K562 (cell line): ENCODE measurements at regions not wholly inside any gene's neighbourhood (a gene's known extent, or its start where the extent isn't known, plus 50 kb on each side); places are given as distances from the start of the nearest gene placed in this dataset.

Experiments
- ATAC-seq: fragments of 200-7000 bp; cut with Tn5 transposase; 3 replicates; pipeline ENCODE4 v1.9.1; 2020; ENCODE audit warnings: moderate library complexity
- BruUV-seq: library from RNA; stranded (reverse); fragments of 400-500 nt; replicated peaks from 2 replicates; lab custom pipeline; 2021; lab: Mats Ljungman, UMichigan
- CTCF ChIA-PET: fragments of 300-600 bp; formaldehyde crosslinking; extraction: SDS; loops from one replicate; lab custom pipeline; 2021; ENCODE audit warnings: low intra/inter-chr PET ratio; lab: Yijun Ruan, JAX
- POLR2A ChIA-PET: fragments of 300-600, 350-650 bp; sonication (Branson Sonifier 250); formaldehyde crosslinking; extraction: SDS; loops from one replicate; lab custom pipeline; 2021; ENCODE audit warnings: antibody characterized with exemption, inconsistent platforms; lab: Yijun Ruan, JAX
- DNase-seq, 4 experiments: peaks; one replicate each; pipeline versions ENCODE4 v3.0.0 to v3.0.0-alpha.2; 2011 to 2018; ENCODE audit warnings: low spot score in 3 of 4, mixed read lengths in 3 of 4; ENCODE audit errors: extremely low read depth in 1 of 4
- FAIRE-seq: peaks from 2 replicates; lab custom pipeline; 2011; peaks lifted over from hg19 to GRCh38; lab: Jason Lieb, UNC
- H2AFZ ChIP-seq: 2 replicates; pipeline ENCODE4 v1.6.0; 2011; ENCODE audit warnings: low read depth, low read length, control low read depth, inconsistent platforms
- H3K27ac ChIP-seq: fragments of 200-600 bp; 3 replicates; pipeline ENCODE4 v1.8.0; 2011; ENCODE audit warnings: low read depth, mild to moderate bottlenecking, control low read depth, inconsistent platforms, low read length, moderate library complexity, mixed read lengths; ENCODE audit errors: extremely low read depth
- H3K27me3 ChIP-seq, 2 experiments: fragments of 300-600 bp in 1 of 2; 2 replicates in 1 of 2; 3 replicates in 1 of 2; pipeline versions ENCODE4 v1.6.0 to v1.8.0; 2011; ENCODE audit warnings: inconsistent platforms in 2 of 2, low read length in 2 of 2, mild to moderate bottlenecking in 1 of 2, mixed read lengths in 1 of 2, moderate library complexity in 1 of 2; ENCODE audit not compliant: control insufficient read depth in 2 of 2, insufficient read depth in 2 of 2
- H3K36me3 ChIP-seq: fragments of 300-600 bp; 3 replicates; pipeline ENCODE4 v1.8.0; 2011; ENCODE audit warnings: mild to moderate bottlenecking, low read length, inconsistent platforms; ENCODE audit not compliant: control insufficient read depth, insufficient read depth
- H3K4me1 ChIP-seq, 2 experiments: fragments of 200-600 bp in 1 of 2; replicated peaks in 1 of 2; 2 replicates in 1 of 2; 3 replicates in 1 of 2; pipeline versions ENCODE4 v1.5.1 to v1.8.0; 2011; ENCODE audit warnings: inconsistent platforms in 2 of 2, low read length in 2 of 2, mild to moderate bottlenecking in 1 of 2, mixed read lengths in 1 of 2, moderate library complexity in 1 of 2; ENCODE audit not compliant: control insufficient read depth in 2 of 2, insufficient read depth in 2 of 2
- H3K4me2 ChIP-seq: 2 replicates; pipeline ENCODE4 v1.6.1; 2011; ENCODE audit warnings: low read length, control low read depth, inconsistent platforms, mixed read lengths; ENCODE audit not compliant: insufficient read depth
- H3K4me3 ChIP-seq: fragments of 200-600 bp; sonication (generic), shearing (Covaris generic); 2 replicates; pipeline ENCODE4 v1.5.1; 2016; ENCODE audit warnings: control low read depth, inconsistent platforms
- H3K79me2 ChIP-seq: fragments of 200-600 bp; 3 replicates; pipeline ENCODE4 v1.8.0; 2011; ENCODE audit warnings: low read length, inconsistent platforms; ENCODE audit not compliant: control insufficient read depth, insufficient read depth
- H3K9ac ChIP-seq, 2 experiments: 2 replicates each; pipeline versions ENCODE4 v1.6.0 to v1.6.1; 2011; ENCODE audit warnings: low read depth in 2 of 2, low read length in 2 of 2, control low read depth in 1 of 2, inconsistent platforms in 1 of 2, mild to moderate bottlenecking in 1 of 2, mixed read lengths in 1 of 2; ENCODE audit not compliant: insufficient read depth in 1 of 2
- H3K9me1 ChIP-seq: one replicate; pipeline ENCODE4 v1.6.0; 2011; ENCODE audit warnings: inconsistent platforms, mild to moderate bottlenecking, low read length, moderate library complexity; ENCODE audit not compliant: control insufficient read depth, insufficient read depth
- H3K9me3 ChIP-seq: replicated peaks from 2 replicates; pipeline ENCODE4 v1.5.1; 2011; ENCODE audit warnings: low read depth, low read length, inconsistent platforms; ENCODE audit not compliant: control insufficient read depth, insufficient read depth
- H4K20me1 ChIP-seq: replicated peaks from 2 replicates; pipeline ENCODE4 v1.6.1; 2011; ENCODE audit warnings: low read length, inconsistent platforms, mixed read lengths; ENCODE audit not compliant: control insufficient read depth, insufficient read depth
- C11orf30 ChIP-seq: fragments of 450-650 bp; IDR thresholded peaks from 2 replicates; pipeline ENCODE4 v1.6.1; 2016; ENCODE audit warnings: low read depth, mild to moderate bottlenecking
- CBFB ChIP-seq: sonication (generic); formaldehyde crosslinking; IDR thresholded peaks from 2 replicates; pipeline ENCODE4 v1.4.0; 2020; ENCODE audit warnings: mild to moderate bottlenecking, missing genetic modification reagents
- CEBPZ ChIP-seq: fragments of 150-350 bp; IDR thresholded peaks from 2 replicates; pipeline ENCODE4 v1.6.1; 2014; ENCODE audit warnings: low read depth, mild to moderate bottlenecking, low read length, borderline replicate concordance
- ELF1 ChIP-seq: fragments of 200-800 bp; sonication (Bioruptor generic); IDR thresholded peaks from 2 replicates; pipeline ENCODE4 v1.6.1; 2016; ENCODE audit warnings: missing genetic modification characterization, missing compliant biosample characterization
- HSF4 ChIP-seq: fragments of 250-450 bp; sonication (Bioruptor Pico); IDR thresholded peaks from 2 replicates; pipeline ENCODE4 v2.1.2; 2022; ENCODE audit warnings: mild to moderate bottlenecking, moderate library complexity, borderline replicate concordance
- KAT8 ChIP-seq: fragments of 450-650 bp; IDR thresholded peaks from 2 replicates; pipeline ENCODE4 v1.6.1; 2016; ENCODE audit warnings: low read depth, mild to moderate bottlenecking
- MAFG ChIP-seq: fragments of 450-650 bp; conservative IDR thresholded peaks from 2 replicates; pipeline ENCODE4 v1.6.1; 2016; ENCODE audit warnings: missing genetic modification characterization, missing compliant biosample characterization
- MAFK ChIP-seq: IDR thresholded peaks from 2 replicates; pipeline ENCODE4 v1.6.1; 2011; ENCODE audit warnings: low read length, improper control_type of control experiment
- NCOA1 ChIP-seq: fragments of 450-650 bp; IDR thresholded peaks from 2 replicates; pipeline ENCODE4 v1.6.1; 2016; ENCODE audit warnings: low read depth
- NFYB ChIP-seq: IDR thresholded peaks from 2 replicates; pipeline ENCODE4 v1.6.1; 2011; ENCODE audit warnings: mild to moderate bottlenecking, moderate library complexity; ENCODE audit not compliant: insufficient read length; ENCODE audit errors: extremely low read depth
- RB1 ChIP-seq: fragments of 450-650 bp; IDR thresholded peaks from 2 replicates; pipeline ENCODE4 v1.6.1; 2017; ENCODE audit warnings: low read depth, mild to moderate bottlenecking
- RHOXF2B ChIP-seq: fragments of 250-450 bp; sonication (Bioruptor Pico); conservative IDR thresholded peaks from 2 replicates; pipeline ENCODE4 v1.5.1; 2021
- ZBTB33 ChIP-seq: sonication (generic); formaldehyde crosslinking; IDR thresholded peaks from 2 replicates; pipeline ENCODE4 v1.8.1; 2023; ENCODE audit warnings: mild to moderate bottlenecking, missing genetic modification reagents
- ZBTB34 ChIP-seq: fragments of 250-450 bp; sonication (Bioruptor Pico); IDR thresholded peaks from 2 replicates; pipeline ENCODE4 v1.8.0; 2021; ENCODE audit warnings: mild to moderate bottlenecking, moderate library complexity
- ZNF121 ChIP-seq: sonication (generic); formaldehyde crosslinking; conservative IDR thresholded peaks from 2 replicates; pipeline ENCODE4 v1.8.0; 2022; ENCODE audit warnings: missing genetic modification reagents
- ZNF212 ChIP-seq: fragments of 450-650 bp; formaldehyde crosslinking; IDR thresholded peaks from 2 replicates; pipeline ENCODE4 v1.4.0; 2020; ENCODE audit warnings: mild to moderate bottlenecking
- ZNF232 ChIP-seq: sonication (generic); formaldehyde crosslinking; IDR thresholded peaks from 2 replicates; pipeline ENCODE4 v1.8.0; 2022; ENCODE audit warnings: mild to moderate bottlenecking, missing genetic modification reagents
- ZNF316 ChIP-seq: fragments of 450-650 bp; IDR thresholded peaks from 2 replicates; pipeline ENCODE4 v1.6.1; 2016
- WGBS: fragments of 100-300 bp; shearing (Covaris generic); methylation state at CpG from one replicate; pipeline ENCODE4 v1.1.6; 2016; ENCODE audit warnings: low coverage, mixed read lengths; ENCODE audit not compliant: insufficient coverage; ENCODE audit errors: missing lambda C conversion rate; 5-methylcytosine and 5-hydroxymethylcytosine counted together
- in situ Hi-C: fragments of 300-500 bp; cut with MboI; formaldehyde crosslinking; loops from 4 replicates; pipeline ENCODE4 v1.15.0; 2018; ENCODE audit warnings: inconsistent platforms, mixed read lengths
- intact Hi-C: fragments of 100-400 bp; cut with micrococcal nuclease; formaldehyde crosslinking; loops from 2 replicates; pipeline ENCODE4 v1.14.2; 2022

GRCh38 chr2:126342457-126342856 lies 313.5 kb upstream of the GYPC start:
- FAIRE-seq (no peak), ATAC-seq (no peak), DNase-seq (no peak)
- Histone ChIP-seq H3K4me1 (no peaks in the 10 kb centered on the region), H3K36me3 (no peaks in the 10 kb centered on the region), H3K9me3 (no peaks in the 10 kb centered on the region), H3K4me3 (no peak overlapping the region), H3K27me3 (no peaks in the 10 kb centered on the region), H4K20me1 (no peaks in the 10 kb centered on the region; the same call in 1 of the 2 replicates), H3K79me2 (no peaks in the 10 kb centered on the region), H3K9ac (no peak overlapping the region), H3K27ac (no peak overlapping the region), H3K4me2 (no peak overlapping the region), H3K9me1 (no peaks in the 10 kb centered on the region), H2AFZ (no peak overlapping the region)
- ChIA-PET POLR2A (no interaction called here), CTCF (interaction anchor here (0.7 kb wide), 1 partner anchor 363 kb away, joined by 4 read pairs; no protein-coding TSS in a partner anchor)
- TF ChIP-seq ZNF121 (CRISPR knock-in tag) (no peak), ZNF232 (no peak), ZBTB34 (CRISPR knock-in tag) (no peak), RB1 (no peak), ZNF316 (peak; percentile 77), HSF4 (CRISPR knock-in tag) (no peak), NFYB (no peak), RHOXF2B (CRISPR knock-in tag) (no peak), MAFG (tag) (peak; percentile 44), MAFK (0 out of 2 replicates have a peak, but pooled peaks have one; percentile 7), ELF1 (tag) (no peak), KAT8 (no peak), ZBTB33 (CRISPR knock-in tag) (no peak), NCOA1 (no peak), CEBPZ (no peak), ZNF212 (CRISPR knock-in tag) (no peak), C11orf30 (peak; percentile 50), CBFB (CRISPR knock-in tag) (no peak)
- no TSS peak for BruUV-seq
- intact Hi-C loops, result no loop called here
- in situ Hi-C loops, result no loop called here
- 9% methylated on average over 4 of the region's 4 CpGs for WGBS
